MM.1S (cell line): ENCODE measurements at regions not wholly inside any gene's neighbourhood (a gene's known extent, or its start where the extent isn't known, plus 50 kb on each side); places are given as distances from the start of the nearest gene placed in this dataset.
A peak's percentile ranks its signal among the peaks of the same experiment; 100 is the strongest.
"Not testable (repeated sequence)": the region's sequence is repeated elsewhere in the genome, so short reads cannot be mapped to it uniquely, and the experiment has no call there.

Experiments
- DNase-seq: peaks from one replicate; pipeline ENCODE4 v3.0.0-alpha.2; 2015
- H2AFZ ChIP-seq: fragments of 300-600 bp; sonication (generic); 2 replicates; pipeline ENCODE4 v1.6.0; 2016; ENCODE audit warnings: antibody characterized with exemption, low read length
- H3F3A ChIP-seq: fragments of 300-600 bp; sonication (generic); 2 replicates; pipeline ENCODE4 v1.6.1; 2016; ENCODE audit warnings: mild to moderate bottlenecking, antibody characterized with exemption, low read length, moderate library complexity, mixed read lengths; ENCODE audit not compliant: insufficient read depth
- H3K27ac ChIP-seq: fragments of 300-600 bp; sonication (generic); 2 replicates; pipeline ENCODE4 v1.5.1; 2016; ENCODE audit warnings: mild to moderate bottlenecking, low read length
- H3K27me3 ChIP-seq: fragments of 300-600 bp; sonication (generic); replicated peaks from 2 replicates; pipeline ENCODE4 v1.6.0; 2016; ENCODE audit warnings: low read length; ENCODE audit not compliant: insufficient read depth
- H3K36me3 ChIP-seq: fragments of 300-600 bp; sonication (generic); replicated peaks from 2 replicates; pipeline ENCODE4 v1.6.1; 2016; ENCODE audit warnings: mild to moderate bottlenecking, low read length, mixed read lengths; ENCODE audit not compliant: insufficient read depth
- H3K4me1 ChIP-seq: fragments of 300-600 bp; sonication (generic); 2 replicates; pipeline ENCODE4 v1.6.1; 2016; ENCODE audit warnings: low read length, mixed read lengths
- H3K4me2 ChIP-seq: fragments of 300-600 bp; sonication (generic); 2 replicates; pipeline ENCODE4 v1.6.0; 2016; ENCODE audit warnings: low read depth, low read length
- H3K4me3 ChIP-seq: fragments of 300-600 bp; sonication (generic); 2 replicates; pipeline ENCODE4 v1.5.1; 2016; ENCODE audit warnings: low read length, mixed read lengths
- H3K79me2 ChIP-seq: fragments of 300-600 bp; sonication (generic); 2 replicates; pipeline ENCODE4 v1.6.1; 2016; ENCODE audit warnings: mixed run types, low read length, mixed read lengths
- H3K9ac ChIP-seq: fragments of 300-600 bp; sonication (generic); 2 replicates; pipeline ENCODE4 v1.6.1; 2016; ENCODE audit warnings: low read length, mixed read lengths
- H3K9me2 ChIP-seq: fragments of 300-600 bp; sonication (generic); replicated peaks from 2 replicates; pipeline ENCODE4 v1.6.1; 2016; ENCODE audit warnings: mild to moderate bottlenecking, low read length, mixed read lengths; ENCODE audit not compliant: insufficient read depth
- H3K9me3 ChIP-seq: fragments of 300-600 bp; sonication (generic); replicated peaks from 2 replicates; pipeline ENCODE4 v1.6.1; 2016; ENCODE audit warnings: mild to moderate bottlenecking, low read length, mixed read lengths; ENCODE audit not compliant: insufficient read depth
- H4K20me1 ChIP-seq: fragments of 300-600 bp; sonication (generic); 2 replicates; pipeline ENCODE4 v1.6.1; 2016; ENCODE audit warnings: mild to moderate bottlenecking, low read length, moderate library complexity, mixed read lengths; ENCODE audit not compliant: insufficient read depth
- CTCF ChIP-seq: fragments of 300-600 bp; sonication (generic); IDR thresholded peaks from 2 replicates; pipeline ENCODE4 v1.5.1; 2016; ENCODE audit warnings: antibody characterized with exemption, low read length, mixed read lengths
- EZH2 ChIP-seq: fragments of 300-600 bp; sonication (generic); optimal IDR thresholded peaks from 2 replicates; pipeline ENCODE3; 2017; ENCODE audit warnings: low read depth, mild to moderate bottlenecking, antibody characterized with exemption, low read length, mixed read lengths
- EZH2phosphoT487 ChIP-seq: fragments of 300-600 bp; sonication (generic); IDR thresholded peaks from 2 replicates; pipeline ENCODE4 v1.6.1; 2018; ENCODE audit warnings: antibody characterized with exemption, low read length

- H3K79me2 ChIP-seq: no peaks in the 10 kb centered on the region
- no peaks in the 10 kb centered on the region for H3K9me2 ChIP-seq
- no peak overlapping the region for H3K4me3 ChIP-seq
- H3K9me3 ChIP-seq: no peaks in the 10 kb centered on the region
- no peak overlapping the region for H3K27ac ChIP-seq
- H3F3A ChIP-seq: no peaks in the 10 kb centered on the region
- H2AFZ ChIP-seq: peak overlapping the region; percentile 17; the same call in 1 of the 2 replicates
- H3K4me1 ChIP-seq: 0 out of 2 replicates have a peak, but pooled peaks cover 10% of the 10 kb centered on the region
- H3K36me3 ChIP-seq: no peaks in the 10 kb centered on the region
- no peak for DNase-seq
- H3K9ac ChIP-seq: no peak overlapping the region
- no peak overlapping the region; the same call in 1 of the 2 replicates for H3K4me2 ChIP-seq
- H4K20me1 ChIP-seq: no peaks in the 10 kb centered on the region
- H3K27me3 ChIP-seq: no peaks in the 10 kb centered on the region
- TF ChIP-seq CTCF (no peak), EZH2phosphoT487 (no peak), EZH2 (no peak)
Observed at GRCh38 chr7:25694699-25695098, 457.3 kb upstream of the NFE2L3 start.

GRCh38 chr7:25696571-25696970, 455.4 kb upstream of the NFE2L3 start:
- no peak overlapping the region for H3K9ac ChIP-seq
- H3K27me3 ChIP-seq: no peaks in the 10 kb centered on the region
- H3K4me3 ChIP-seq: no peak overlapping the region
- no peak for DNase-seq
- H3K4me1 ChIP-seq: 0 out of 2 replicates have a peak, but pooled peaks cover 10% of the 10 kb centered on the region
- no peak for TF ChIP-seq EZH2
- H3K4me2 ChIP-seq: no peak overlapping the region
- no peak overlapping the region for H3K27ac ChIP-seq
- H2AFZ ChIP-seq: no peak overlapping the region
- no peaks in the 10 kb centered on the region for H3K9me2 ChIP-seq
- no peaks in the 10 kb centered on the region for H3K36me3 ChIP-seq
- H3K79me2 ChIP-seq: no peaks in the 10 kb centered on the region
- H4K20me1 ChIP-seq: no peaks in the 10 kb centered on the region
- H3K9me3 ChIP-seq: no peaks in the 10 kb centered on the region
- no peaks in the 10 kb centered on the region for H3F3A ChIP-seq

GRCh38 chr7:25698451-25699113, 453.4 kb upstream of the NFE2L3 start:
- DNase-seq: no peak

GRCh38 chr7:25700141-25700540, 451.9 kb upstream of the NFE2L3 start:
- H4K20me1 ChIP-seq, H3K9me3 ChIP-seq, H3K36me3 ChIP-seq, H3F3A ChIP-seq, H2AFZ ChIP-seq, H3K79me2 ChIP-seq, H3K27ac ChIP-seq, H3K27me3 ChIP-seq, H3K4me1 ChIP-seq, H3K4me2 ChIP-seq, DNase-seq, H3K9me2 ChIP-seq, H3K4me3 ChIP-seq, H3K9ac ChIP-seq: not testable (repeated sequence)

More at GRCh38 chr7:25698451-25699113, 453.4 kb upstream of the NFE2L3 start:
- TF ChIP-seq EZH2phosphoT487 (no peak), CTCF (no peak), EZH2 (no peak)
- H3K4me3 ChIP-seq: no peak overlapping the region
- H3K27ac ChIP-seq: no peak overlapping the region
- 0 out of 2 replicates have a peak, but pooled peaks cover 10% of the 10 kb centered on the region for H3K4me1 ChIP-seq
- H2AFZ ChIP-seq: no peak overlapping the region
- no peaks in the 10 kb centered on the region for H4K20me1 ChIP-seq
- no peaks in the 10 kb centered on the region for H3K79me2 ChIP-seq
- H3K9me2 ChIP-seq: no peaks in the 10 kb centered on the region
- H3K27me3 ChIP-seq: no peaks in the 10 kb centered on the region
- H3K9me3 ChIP-seq: no peaks in the 10 kb centered on the region
- no peak overlapping the region for H3K9ac ChIP-seq
- no peak overlapping the region for H3K4me2 ChIP-seq
- H3K36me3 ChIP-seq: no peaks in the 10 kb centered on the region
- no peaks in the 10 kb centered on the region for H3F3A ChIP-seq
